Lung (tissue), 11 donors: ENCODE measurements at regions not wholly inside any gene's neighbourhood (a gene's known extent, or its start where the extent isn't known, plus 50 kb on each side); places are given as distances from the start of the nearest gene placed in this dataset.

Experiments used
- ATAC-seq: fragments of 200-7000 bp; cut with Tn5 transposase; one replicate; pipeline ENCODE4 v1.9.1; 2020; ENCODE audit warnings: moderate number of reproducible peaks; ENCODE audit not compliant: insufficient read depth, low FRiP score
- DNase-seq, 3 donors: peaks; one replicate each; pipeline ENCODE4 v3.0.0-alpha.2; 2013 to 2017
- H3K27ac ChIP-seq, 2 donors: one replicate each; pipeline ENCODE4 v1.5.1; 2013; ENCODE audit warnings: mild to moderate bottlenecking in 2 of 2, moderate library complexity in 2 of 2, control low read depth in 1 of 2, inconsistent platforms in 1 of 2, low read depth in 1 of 2, low read length in 1 of 2
- H3K27me3 ChIP-seq, 3 donors: one replicate each; pipeline ENCODE4 v1.5.1; 2013; ENCODE audit warnings: low read length in 2 of 3; ENCODE audit not compliant: control insufficient read depth in 3 of 3, insufficient read depth in 3 of 3
- H3K36me3 ChIP-seq, 4 donors: one replicate each; pipeline ENCODE4 v1.5.1; 2013; ENCODE audit warnings: low read length in 4 of 4, mild to moderate bottlenecking in 1 of 4, moderate library complexity in 1 of 4; ENCODE audit not compliant: control insufficient read depth in 4 of 4, insufficient read depth in 4 of 4
- H3K4me1 ChIP-seq, 5 donors: one replicate each; pipeline ENCODE4 v1.5.1; 2013; ENCODE audit warnings: low read length in 5 of 5, mild to moderate bottlenecking in 2 of 5, moderate library complexity in 1 of 5; ENCODE audit not compliant: control insufficient read depth in 5 of 5, insufficient read depth in 5 of 5
- H3K4me3 ChIP-seq: one replicate; pipeline ENCODE4 v1.5.1; 2013; ENCODE audit warnings: mild to moderate bottlenecking, control low read depth, moderate library complexity
- H3K9ac ChIP-seq, 2 donors: one replicate each; pipeline ENCODE4 v1.5.1; 2013; ENCODE audit warnings: low read length in 2 of 2, control low read depth in 1 of 2; ENCODE audit not compliant: insufficient read depth in 1 of 2
- H3K9me3 ChIP-seq, 4 donors: one replicate each; pipeline ENCODE4 v1.5.1; 2013; ENCODE audit warnings: low read length in 3 of 4, mild to moderate bottlenecking in 1 of 4, moderate library complexity in 1 of 4; ENCODE audit not compliant: control insufficient read depth in 4 of 4, insufficient read depth in 3 of 4
- CTCF ChIP-seq: IDR thresholded peaks from 2 replicates; pipeline ENCODE4 v1.5.1; 2012; ENCODE audit warnings: mild to moderate bottlenecking; ENCODE audit errors: control extremely low read depth, extremely low read depth
- WGBS, 2 donors: extraction: QIAGEN DNeasy Blood & Tissue Kit; methylation state at CpG; one replicate each; pipeline ENCODE4 v1.1.7; 2013; 5-methylcytosine and 5-hydroxymethylcytosine counted together
- donor health status: control.
- donor health status: control.
- donor health status: Bipolar disorder and iron deficiency.
- donor health status: healthy.
- donor health status: DM: yes; HTN: yes; CAD: no.

DNA sequence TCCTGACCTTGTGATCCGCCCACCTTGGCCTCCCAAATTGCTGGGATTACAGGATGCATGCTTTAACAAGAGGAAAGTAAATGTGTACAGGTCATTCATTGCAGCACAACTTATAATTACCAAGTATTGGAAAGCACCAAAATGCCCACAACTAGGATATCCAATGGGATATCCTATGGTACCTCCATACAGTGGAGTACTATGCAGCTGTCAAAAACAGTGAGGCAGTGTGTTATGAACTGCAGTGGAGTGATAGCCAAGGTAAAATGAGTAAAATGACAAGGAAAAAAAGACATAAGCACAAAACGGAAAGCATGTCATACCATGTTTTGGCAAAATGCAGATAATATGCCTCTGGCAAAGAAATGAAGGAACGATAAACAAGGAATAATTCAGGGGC lies 87.6 kb downstream of the FOXL1 start:
- no peak overlapping the region for H3K9ac ChIP-seq
- no peak for DNase-seq
- no peak for ATAC-seq
- H3K9me3 ChIP-seq = peaks cover 0 to 9% (median 0%) of the 10 kb centered on the region in 4 donors
- no peak overlapping the region for H3K27ac ChIP-seq
- WGBS, 2 donors = 93 to 95% methylated on average over 3 of the region's 3 CpGs
- no peak for TF ChIP-seq CTCF
- H3K36me3 ChIP-seq = no peaks in the 10 kb centered on the region
- peaks cover 0 to 22% (median 3%) of the 10 kb centered on the region in 5 donors for H3K4me1 ChIP-seq
- H3K4me3 ChIP-seq = no peak overlapping the region
- peaks cover 0 to 7% (median 0%) of the 10 kb centered on the region in 3 donors for H3K27me3 ChIP-seq

DNA sequence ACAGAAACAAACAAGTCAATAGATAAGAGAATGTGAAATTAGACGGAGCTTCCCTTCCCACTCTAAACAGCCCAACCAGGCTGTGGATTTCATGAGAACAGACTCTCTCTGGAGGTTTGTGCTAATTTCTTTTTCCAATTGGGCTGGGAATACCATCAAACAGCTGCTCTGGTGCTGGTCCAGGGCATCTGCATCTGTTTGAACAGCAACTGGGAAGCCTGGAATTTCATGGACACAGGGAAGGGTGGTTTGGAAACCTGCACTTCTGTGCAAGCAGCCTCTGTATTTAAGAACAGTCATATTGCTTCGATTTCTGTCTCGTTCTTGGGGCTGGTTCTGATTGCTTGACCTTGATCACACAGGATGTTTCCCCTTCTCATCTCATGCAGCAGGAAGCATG lies 88.7 kb downstream of the FOXL1 start:
- ATAC-seq (no peak), DNase-seq (no peak)
- Histone ChIP-seq H3K4me3 (no peak overlapping the region), H3K36me3 (no peaks in the 10 kb centered on the region), H3K27me3 (peaks cover 0 to 7% (median 3%) of the 10 kb centered on the region in 3 donors), H3K4me1 (peaks cover 0 to 33% (median 6%) of the 10 kb centered on the region in 5 donors), H3K9me3 (peaks cover 0 to 9% (median 0%) of the 10 kb centered on the region in 4 donors), H3K27ac (no peak overlapping the region), H3K9ac (no peak overlapping the region)
- TF ChIP-seq CTCF = no peak
- WGBS, 2 donors = 52 to 73% methylated on average over 3 of the region's 3 CpGs

DNA sequence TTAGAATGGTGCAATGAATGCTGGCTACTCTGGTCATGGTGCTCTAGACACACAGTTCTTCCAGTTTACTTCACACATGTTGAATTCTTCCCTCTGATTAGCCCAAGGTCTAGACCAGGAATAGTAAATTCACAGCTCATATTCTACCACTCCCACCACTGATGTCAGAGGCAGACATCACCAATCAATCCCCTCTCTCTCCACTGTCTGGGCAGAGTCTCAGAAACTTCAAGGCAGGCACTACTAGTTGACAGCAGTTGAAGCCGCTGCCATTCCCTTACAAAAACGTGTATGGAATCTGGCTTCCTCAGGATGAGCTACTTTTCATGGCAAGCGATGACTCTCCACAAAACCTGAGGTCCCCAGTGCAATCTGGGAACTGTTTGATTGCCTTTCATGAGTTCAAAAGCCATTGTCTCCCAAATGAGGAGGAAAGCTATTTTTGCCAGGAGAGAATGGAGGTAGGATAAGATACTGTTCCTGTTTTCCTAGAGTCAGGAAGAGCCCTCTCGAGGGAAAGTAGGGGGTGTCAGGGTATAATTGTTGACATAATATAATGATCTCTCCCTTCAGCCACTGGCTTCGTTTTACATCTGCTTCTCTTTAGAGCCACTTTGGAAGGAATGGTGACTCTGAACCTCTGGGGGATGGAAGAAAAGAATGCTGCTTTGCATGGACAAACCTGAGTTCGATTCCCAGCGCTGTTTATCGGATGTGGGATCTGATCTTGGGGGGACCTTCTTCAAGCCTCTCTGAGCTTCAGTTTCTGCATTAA lies 90.0 kb downstream of the FOXL1 start:
- Histone ChIP-seq H3K4me3 (no peak overlapping the region), H3K9me3 (peaks cover 0 to 14% (median 0%) of the 10 kb centered on the region in 4 donors), H3K27me3 (peaks cover 0 to 9% (median 3%) of the 10 kb centered on the region in 3 donors), H3K27ac (no peak overlapping the region), H3K36me3 (no peaks in the 10 kb centered on the region), H3K4me1 (peaks cover 0 to 32% (median 6%) of the 10 kb centered on the region in 5 donors), H3K9ac (no peak overlapping the region)
- DNase-seq (peak in 2 of 3 donors; percentile 37 to 41), ATAC-seq (no peak)
- WGBS, 2 donors = 50 to 64% methylated on average over 8 of the region's 8 CpGs
- TF ChIP-seq CTCF = no peak
